ENCODE measurements at regions not wholly inside any gene's neighbourhood (a gene's known extent, or its start where the extent isn't known, plus 50 kb on each side); places are given as distances from the start of the nearest gene placed in this dataset.
"Not testable (repeated sequence)": the region's sequence is repeated elsewhere in the genome, so short reads cannot be mapped to it uniquely, and the experiment has no call there.

GRCh38 chr16:13607289-13607688 is 312.7 kb upstream of the ERCC4 start:
- no peak for ATAC-seq
- DNase-seq: no peak
- Mint-ChIP-seq H3K27ac (no peak overlapping the region), H3K36me3 (ENCODE audit: low read depth) (no peaks in the 10 kb centered on the region), H3K4me3 (no peak overlapping the region), H3K9me3 (peaks cover 5% of the 10 kb centered on the region), H3K27me3 (no peaks in the 10 kb centered on the region), H3K4me1 (no peaks in the 10 kb centered on the region)

GRCh38 chr16:13611596-13611995 is 308.4 kb upstream of the ERCC4 start:
- no peak for DNase-seq
- H3K36me3 Mint-ChIP-seq (ENCODE audit: low read depth): no peaks in the 10 kb centered on the region
- no peak overlapping the region for H3K4me3 Mint-ChIP-seq
- H3K27me3 Mint-ChIP-seq: no peaks in the 10 kb centered on the region
- peaks cover 5% of the 10 kb centered on the region for H3K9me3 Mint-ChIP-seq
- ATAC-seq: no peak
- H3K4me1 Mint-ChIP-seq: no peaks in the 10 kb centered on the region
- no peak overlapping the region for H3K27ac Mint-ChIP-seq

- Mint-ChIP-seq H3K4me3 (no peak overlapping the region), H3K27ac (no peak overlapping the region), H3K9me3 (peaks cover 5% of the 10 kb centered on the region), H3K27me3 (no peaks in the 10 kb centered on the region), H3K36me3 (ENCODE audit: low read depth) (no peaks in the 10 kb centered on the region), H3K4me1 (no peaks in the 10 kb centered on the region)
- DNase-seq: no peak
- no peak for ATAC-seq
Measured at GRCh38 chr16:13612623-13613022, 307.3 kb upstream of the ERCC4 start.

GRCh38 chr16:13613165-13613564 is 306.8 kb upstream of the ERCC4 start:
- H3K4me1 Mint-ChIP-seq: no peaks in the 10 kb centered on the region
- H3K27me3 Mint-ChIP-seq: no peaks in the 10 kb centered on the region
- no peak overlapping the region for H3K27ac Mint-ChIP-seq
- DNase-seq (no peak), ATAC-seq (no peak)
- no peak overlapping the region for H3K4me3 Mint-ChIP-seq
- no peaks in the 10 kb centered on the region for H3K36me3 Mint-ChIP-seq (ENCODE audit: low read depth)
- peaks cover 5% of the 10 kb centered on the region for H3K9me3 Mint-ChIP-seq

GRCh38 chr16:13621639-13622038 is 298.3 kb upstream of the ERCC4 start:
- Mint-ChIP-seq H3K36me3 (ENCODE audit: low read depth) (no peaks in the 10 kb centered on the region), H3K4me1 (no peaks in the 10 kb centered on the region), H3K27ac (no peak overlapping the region), H3K27me3 (peaks cover 6% of the 10 kb centered on the region), H3K9me3 (no peaks in the 10 kb centered on the region), H3K4me3 (no peak overlapping the region)
- ATAC-seq (no peak), DNase-seq (no peak)

- H3K27ac Mint-ChIP-seq: no peak overlapping the region
- ATAC-seq (no peak), DNase-seq (no peak)
- H3K9me3 Mint-ChIP-seq: no peaks in the 10 kb centered on the region
- no peaks in the 10 kb centered on the region for H3K36me3 Mint-ChIP-seq (ENCODE audit: low read depth)
- no peaks in the 10 kb centered on the region for H3K4me1 Mint-ChIP-seq
- H3K27me3 Mint-ChIP-seq: peaks cover 4% of the 10 kb centered on the region
- no peak overlapping the region for H3K4me3 Mint-ChIP-seq
Measured at GRCh38 chr16:13628156-13628555, 291.8 kb upstream of the ERCC4 start.

- no peak overlapping the region for H3K27ac Mint-ChIP-seq
- DNase-seq (no peak), ATAC-seq (no peak)
- no peaks in the 10 kb centered on the region for H3K36me3 Mint-ChIP-seq (ENCODE audit: low read depth)
- H3K9me3 Mint-ChIP-seq: no peaks in the 10 kb centered on the region
- H3K4me1 Mint-ChIP-seq: no peaks in the 10 kb centered on the region
- peaks cover 4% of the 10 kb centered on the region for H3K27me3 Mint-ChIP-seq
- H3K4me3 Mint-ChIP-seq: no peak overlapping the region
Measured at GRCh38 chr16:13629704-13630103, 290.2 kb upstream of the ERCC4 start.

- no peak overlapping the region for H3K4me3 Mint-ChIP-seq
- no peak overlapping the region for H3K27ac Mint-ChIP-seq
- H3K36me3 Mint-ChIP-seq (ENCODE audit: low read depth): no peaks in the 10 kb centered on the region
- H3K9me3 Mint-ChIP-seq: no peaks in the 10 kb centered on the region
- H3K4me1 Mint-ChIP-seq: no peaks in the 10 kb centered on the region
- DNase-seq (no peak), ATAC-seq (no peak)
- peaks cover 1% of the 10 kb centered on the region for H3K27me3 Mint-ChIP-seq
Measured at GRCh38 chr16:13630374-13630773, 289.6 kb upstream of the ERCC4 start.

GRCh38 chr16:13631213-13631767 is 288.7 kb upstream of the ERCC4 start:
- ATAC-seq (no peak), DNase-seq (no peak)
- Mint-ChIP-seq H3K9me3 (peaks cover 4% of the 10 kb centered on the region), H3K36me3 (ENCODE audit: low read depth) (no peaks in the 10 kb centered on the region), H3K27me3 (no peaks in the 10 kb centered on the region), H3K27ac (no peak overlapping the region), H3K4me1 (no peaks in the 10 kb centered on the region), H3K4me3 (no peak overlapping the region)

GRCh38 chr16:13631916-13632315 is 288.0 kb upstream of the ERCC4 start:
- ATAC-seq: no peak
- no peak overlapping the region for H3K27ac Mint-ChIP-seq

GRCh38 chr16:13632504-13632903 is 287.4 kb upstream of the ERCC4 start:
- H3K27ac Mint-ChIP-seq; ATAC-seq; H3K36me3 Mint-ChIP-seq (ENCODE audit: low read depth); H3K27me3 Mint-ChIP-seq; H3K4me3 Mint-ChIP-seq; H3K4me1 Mint-ChIP-seq; DNase-seq; H3K9me3 Mint-ChIP-seq: not testable (repeated sequence)

More at GRCh38 chr16:13631916-13632315, 288.0 kb upstream of the ERCC4 start:
- no peak for DNase-seq
- Mint-ChIP-seq H3K9me3 (peaks cover 9% of the 10 kb centered on the region), H3K36me3 (ENCODE audit: low read depth) (no peaks in the 10 kb centered on the region), H3K4me3 (no peak overlapping the region), H3K4me1 (no peaks in the 10 kb centered on the region), H3K27me3 (no peaks in the 10 kb centered on the region)

- ATAC-seq: no peak
- peaks cover 13% of the 10 kb centered on the region for H3K9me3 Mint-ChIP-seq
- no peak overlapping the region for H3K4me3 Mint-ChIP-seq
- H3K27me3 Mint-ChIP-seq: no peaks in the 10 kb centered on the region
- no peak for DNase-seq
- H3K36me3 Mint-ChIP-seq (ENCODE audit: low read depth): no peaks in the 10 kb centered on the region
- no peaks in the 10 kb centered on the region for H3K4me1 Mint-ChIP-seq
- no peak overlapping the region for H3K27ac Mint-ChIP-seq
Measured at GRCh38 chr16:13633391-13633861, 286.5 kb upstream of the ERCC4 start.

- peaks cover 14% of the 10 kb centered on the region for H3K9me3 Mint-ChIP-seq
- DNase-seq (no peak), ATAC-seq (no peak)
- H3K27ac Mint-ChIP-seq: no peak overlapping the region
- no peaks in the 10 kb centered on the region for H3K4me1 Mint-ChIP-seq
- H3K36me3 Mint-ChIP-seq (ENCODE audit: low read depth): no peaks in the 10 kb centered on the region
- H3K4me3 Mint-ChIP-seq: no peak overlapping the region
- H3K27me3 Mint-ChIP-seq: no peaks in the 10 kb centered on the region
Measured at GRCh38 chr16:13634253-13634652, 285.7 kb upstream of the ERCC4 start.

- Mint-ChIP-seq H3K27me3 (no peaks in the 10 kb centered on the region), H3K4me3 (no peak overlapping the region), H3K4me1 (no peaks in the 10 kb centered on the region), H3K9me3 (peaks cover 14% of the 10 kb centered on the region), H3K36me3 (ENCODE audit: low read depth) (no peaks in the 10 kb centered on the region), H3K27ac (no peak overlapping the region)
- DNase-seq (no peak), ATAC-seq (no peak)
Measured at GRCh38 chr16:13634959-13635358, 285.0 kb upstream of the ERCC4 start.

GRCh38 chr16:13638218-13638617 is 281.7 kb upstream of the ERCC4 start:
- ATAC-seq: no peak
- H3K27me3 Mint-ChIP-seq: no peaks in the 10 kb centered on the region
- H3K4me1 Mint-ChIP-seq: no peaks in the 10 kb centered on the region
- H3K9me3 Mint-ChIP-seq: peaks cover 19% of the 10 kb centered on the region
- DNase-seq: no peak
- no peak overlapping the region for H3K27ac Mint-ChIP-seq
- H3K36me3 Mint-ChIP-seq (ENCODE audit: low read depth): no peaks in the 10 kb centered on the region
- no peak overlapping the region for H3K4me3 Mint-ChIP-seq

- DNase-seq (no peak), ATAC-seq (no peak)
- Mint-ChIP-seq H3K27ac (no peak overlapping the region), H3K36me3 (ENCODE audit: low read depth) (no peaks in the 10 kb centered on the region), H3K9me3 (peaks cover 6% of the 10 kb centered on the region), H3K4me3 (no peak overlapping the region), H3K27me3 (no peaks in the 10 kb centered on the region), H3K4me1 (no peaks in the 10 kb centered on the region)
Measured at GRCh38 chr16:13643412-13643811, 276.5 kb upstream of the ERCC4 start.

All from activated naive CD8-positive, alpha-beta T cell treated with anti-CD3 and anti-CD28 coated beads, Interleukin-2, amount 50 U/mL, for 24 hours (primary cell).